ENCODE measurements at regions not wholly inside any gene's neighbourhood (a gene's known extent, or its start where the extent isn't known, plus 50 kb on each side); places are given as distances from the start of the nearest gene placed in this dataset.

GRCh38 chr1:221309723-221310122 is 430.5 kb downstream of the HLX start:
- DNase-seq, result no peak

DNA sequence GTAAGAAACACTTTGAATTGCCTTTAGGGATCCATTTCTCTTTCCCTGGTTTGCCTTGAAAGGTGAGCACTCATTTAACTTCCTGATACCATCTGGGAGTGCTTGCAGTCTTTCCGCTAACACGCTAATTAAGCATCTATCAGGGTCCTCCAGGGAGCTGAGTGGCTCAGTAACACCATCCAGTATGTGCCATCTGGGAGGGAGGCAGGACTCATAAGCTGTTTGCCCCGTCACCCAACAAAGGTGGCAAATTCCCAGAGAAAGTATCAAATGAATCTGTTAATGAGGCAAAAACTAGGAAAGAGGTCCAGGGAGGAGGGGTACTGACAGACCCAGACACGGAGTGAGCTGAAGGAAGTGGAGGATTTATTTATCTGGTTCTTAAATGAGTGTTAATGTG is 430.9 kb downstream of the HLX start:
- DNase-seq, result no peak

GRCh38 chr1:221315330-221315729 is 426.6 kb downstream of the DUSP10 start:
- DNase-seq, result no peak

DNA sequence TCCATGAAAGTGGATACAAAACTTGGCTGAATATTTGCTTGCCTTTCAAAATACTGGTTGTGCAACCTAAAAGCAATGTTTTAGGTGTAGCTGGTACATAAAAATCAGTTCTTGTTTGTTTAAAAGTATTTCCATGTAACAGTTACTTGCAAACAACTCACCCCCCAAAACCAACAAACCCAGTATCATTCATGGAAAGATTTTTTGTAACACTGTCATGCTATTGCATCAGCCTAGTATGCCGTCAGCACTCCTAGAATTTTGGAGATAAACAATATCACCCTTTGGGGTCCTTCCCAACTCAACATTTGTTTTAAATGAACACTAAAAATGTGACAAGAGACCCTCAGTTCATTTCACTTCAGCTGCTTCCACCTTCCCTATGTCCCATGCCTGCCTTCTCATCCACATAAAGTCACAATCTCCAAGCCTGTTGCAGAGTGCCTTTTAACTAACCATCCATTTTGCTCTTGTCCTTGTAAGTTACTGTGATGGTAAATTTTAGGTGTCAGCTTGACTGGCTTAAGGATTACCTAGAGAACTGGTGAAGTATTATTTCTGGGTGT is 425.3 kb downstream of the DUSP10 start:
- no peak for DNase-seq

DNA sequence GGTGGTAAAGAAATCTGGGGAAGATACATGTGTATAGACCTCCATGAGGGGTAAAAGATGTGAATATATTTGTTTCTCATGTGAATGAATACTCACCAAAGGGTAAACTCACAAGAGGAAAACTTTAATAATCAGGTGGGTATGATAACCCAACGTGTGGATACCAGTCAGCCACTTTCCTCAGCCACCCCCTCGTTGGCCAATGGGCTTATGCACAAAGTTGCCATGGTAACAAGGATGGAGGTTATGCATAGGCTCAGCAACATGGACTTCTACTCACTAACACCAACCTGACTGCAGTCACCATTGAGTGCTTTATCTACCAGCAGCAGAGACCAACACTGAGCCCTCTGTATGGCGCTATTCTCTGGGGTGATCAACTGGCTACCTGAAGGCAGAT is 424.4 kb downstream of the DUSP10 start:
- no peak for DNase-seq

GRCh38 chr1:221327954-221328353 is 413.9 kb downstream of the DUSP10 start:
- DNase-seq, result no peak

DNA sequence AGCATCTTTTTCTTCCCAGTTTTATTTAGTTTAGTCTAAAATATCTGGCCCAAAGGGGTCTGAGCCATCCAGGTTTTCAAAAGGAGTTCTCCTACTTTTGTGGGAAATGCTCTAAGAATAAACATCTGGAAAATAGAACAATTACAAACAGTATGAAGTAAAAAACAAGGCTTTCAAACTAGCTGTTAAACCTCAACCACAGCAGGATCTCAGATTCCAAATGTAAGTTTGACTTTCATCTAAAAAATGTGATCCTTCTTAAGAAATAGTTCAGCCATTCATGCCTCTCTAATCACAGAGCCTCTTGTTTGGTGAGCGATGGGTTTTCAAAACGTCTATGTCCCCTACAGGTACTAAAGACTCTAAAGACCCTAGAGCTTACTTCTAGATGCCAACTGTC is 413.5 kb downstream of the DUSP10 start:
- no peak for DNase-seq

DNA sequence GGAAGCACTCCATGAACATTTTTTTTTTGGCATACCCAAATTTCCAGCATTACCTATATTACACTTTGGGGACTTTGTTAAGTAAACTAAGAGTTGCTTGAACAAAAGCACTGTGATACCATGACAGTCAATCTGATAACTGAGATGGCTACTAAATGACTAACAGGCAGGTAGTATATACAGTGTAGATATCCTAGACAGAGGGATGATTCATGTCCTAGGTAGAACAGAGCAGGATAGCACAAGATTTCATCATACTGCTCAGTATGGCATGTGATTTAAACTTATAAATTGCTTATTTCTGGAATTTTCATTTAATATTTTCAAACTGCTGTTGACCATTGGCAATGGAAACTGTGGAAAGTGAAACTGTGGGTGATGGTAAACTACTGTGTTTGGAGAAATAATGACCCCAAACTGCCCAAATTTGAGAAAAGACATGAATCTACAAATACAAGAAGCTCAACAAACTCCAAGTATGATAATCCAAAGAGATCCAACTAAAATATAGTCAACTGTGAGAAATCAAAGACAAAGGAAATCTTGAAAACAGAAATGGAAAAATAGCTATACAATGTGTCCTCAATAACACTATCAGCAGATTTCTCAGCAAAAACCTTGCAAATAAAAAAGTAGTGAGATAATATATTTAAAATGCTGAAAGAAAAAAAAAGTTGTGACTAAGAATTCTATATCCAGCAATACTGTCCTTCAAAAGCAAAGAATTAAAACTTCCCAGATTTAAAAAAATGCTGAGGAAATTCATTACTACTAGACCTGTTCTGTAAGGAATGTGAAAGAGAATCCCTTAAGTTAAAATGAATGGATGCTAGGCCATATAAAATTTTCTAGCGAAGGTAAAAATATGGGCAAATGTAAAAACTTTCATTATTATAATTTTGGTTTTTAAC is 410.4 kb downstream of the DUSP10 start:
- DNase-seq, result no peak

- no peak for DNase-seq
These were observed 407.8 kb downstream of the DUSP10 start for GRCh38 chr1:221334062-221334461.

DNA sequence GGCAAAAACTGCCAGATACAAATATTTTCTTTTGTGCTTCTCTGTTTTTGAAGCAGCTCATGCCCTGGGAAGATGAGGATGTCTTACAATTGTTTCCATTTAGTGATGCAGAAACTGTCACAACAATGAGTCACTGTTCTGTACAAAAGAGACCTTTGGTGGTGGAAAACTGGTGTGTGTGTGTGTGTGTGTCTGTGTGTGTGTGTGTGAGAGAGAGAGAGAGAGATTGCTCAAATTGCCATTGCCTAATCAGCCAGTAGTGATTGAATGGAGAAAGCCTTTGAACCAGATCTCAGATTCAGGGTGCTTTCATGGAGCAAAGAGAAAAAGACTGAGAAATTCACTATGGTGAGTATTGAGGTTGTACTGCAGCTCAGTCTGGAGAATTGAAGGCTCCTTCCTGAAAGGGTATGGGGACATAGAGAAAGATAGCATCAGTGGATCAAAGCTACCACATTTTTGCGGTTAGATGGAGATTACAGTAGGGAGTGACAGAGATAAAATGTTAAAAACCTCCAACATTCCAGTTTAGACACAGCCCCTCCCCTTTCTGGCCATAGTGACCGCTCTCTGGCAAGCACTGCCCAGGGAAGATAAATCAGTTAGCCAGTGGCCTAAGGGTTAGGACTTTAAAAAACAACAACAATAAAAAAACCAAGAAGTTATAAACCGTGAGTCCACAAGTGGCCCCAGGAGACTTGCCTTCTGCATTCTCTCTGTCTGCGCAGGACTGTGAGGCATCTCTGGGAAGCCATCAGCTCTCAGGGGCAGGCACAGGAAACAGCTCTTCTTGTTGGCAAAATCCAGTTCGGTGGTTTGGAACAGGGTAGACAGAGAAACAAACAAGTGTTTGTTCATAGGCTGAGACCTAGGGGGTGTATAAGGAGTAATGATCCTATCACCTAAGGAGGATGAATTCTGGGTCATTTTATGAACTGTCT is 406.5 kb downstream of the DUSP10 start:
- DNase-seq, result no peak

GRCh38 chr1:221336126-221336525 is 405.8 kb downstream of the DUSP10 start:
- DNase-seq, result no peak

- DNase-seq, result no peak
These were observed 404.8 kb downstream of the DUSP10 start for GRCh38 chr1:221337106-221337505.

DNA sequence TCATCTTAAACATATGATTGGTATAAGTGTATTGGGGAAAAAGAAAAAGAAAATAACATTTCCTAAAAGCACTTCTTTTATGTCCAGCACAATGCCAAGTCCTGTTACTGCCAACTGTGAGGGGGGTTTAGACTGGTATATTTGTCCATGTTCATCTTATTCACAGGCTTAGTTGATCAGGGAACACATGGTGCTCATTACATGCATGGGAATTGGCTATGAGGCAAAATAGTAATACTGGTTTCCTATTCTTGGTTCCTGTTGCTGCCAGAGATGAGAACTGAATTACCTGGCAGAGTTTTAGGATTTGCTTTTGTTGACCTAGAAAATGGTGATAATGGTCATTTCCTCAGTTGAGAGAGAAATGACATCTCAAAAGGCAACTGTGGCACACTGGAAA is 398.8 kb downstream of the DUSP10 start:
- DNase-seq, result no peak

DNA sequence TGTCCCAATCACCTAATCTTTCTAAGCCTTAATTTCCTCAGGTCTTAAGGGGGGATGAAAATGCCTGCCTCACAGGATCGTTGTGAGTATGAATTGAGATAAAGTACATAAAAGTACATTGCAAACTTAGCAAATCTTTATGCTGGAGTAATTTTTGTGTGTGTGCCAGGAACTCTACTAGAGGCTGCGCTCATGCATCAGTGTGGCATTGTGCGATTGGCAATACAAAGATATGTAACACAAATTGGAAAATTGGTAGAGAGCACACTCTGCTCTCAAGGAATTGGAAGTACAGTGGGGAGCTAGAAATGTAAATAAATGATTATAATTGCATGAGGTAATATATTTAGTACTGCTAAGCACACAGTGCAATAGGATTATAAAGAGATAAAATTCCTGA is 398.3 kb downstream of the DUSP10 start:
- DNase-seq, result no peak

DNA sequence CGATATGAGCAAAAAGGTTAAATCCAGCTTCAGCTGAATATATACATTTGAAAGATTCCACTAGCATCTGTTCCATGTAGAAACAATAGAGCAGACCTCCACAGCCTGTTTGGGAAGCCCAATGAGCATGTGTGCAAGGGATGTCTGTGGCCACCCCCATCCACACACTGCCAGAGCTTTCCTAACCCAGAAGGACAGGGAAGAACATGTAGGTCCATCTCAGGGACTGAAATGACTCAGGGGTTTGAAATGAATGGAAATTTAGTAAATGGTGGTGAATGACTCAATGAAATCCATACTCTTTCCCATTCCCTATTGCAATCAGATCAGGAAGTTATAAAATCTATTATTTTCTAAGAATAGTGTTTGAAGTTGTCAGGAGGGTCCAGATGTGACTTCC is 397.2 kb downstream of the DUSP10 start:
- no peak for DNase-seq

- no peak for DNase-seq
These were observed 394.2 kb downstream of the DUSP10 start for GRCh38 chr1:221347706-221348105.

DNA sequence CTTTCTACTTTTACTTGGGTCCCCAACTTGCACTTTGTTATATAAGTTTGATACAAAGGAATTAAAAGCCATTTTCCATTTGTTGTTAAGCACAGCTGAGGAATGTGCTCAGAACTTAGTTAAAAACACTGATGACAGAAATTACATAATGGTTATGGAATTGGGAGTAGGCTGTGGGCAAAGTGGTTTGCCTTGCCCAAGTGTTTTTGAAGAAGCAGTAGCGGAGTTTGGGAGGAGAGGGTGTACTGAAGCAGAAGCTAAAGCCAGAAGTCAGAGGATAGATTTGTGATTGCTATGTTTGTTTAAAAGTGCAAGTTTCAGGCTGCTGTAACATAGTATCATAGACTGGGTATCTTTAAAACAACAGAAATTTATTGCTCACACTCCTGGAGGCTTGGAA is 391.8 kb downstream of the DUSP10 start:
- no peak for DNase-seq

- no peak for DNase-seq
These were observed 385.2 kb downstream of the DUSP10 start for GRCh38 chr1:221356693-221357092.

- DNase-seq, result no peak
These were observed 378.9 kb downstream of the DUSP10 start for GRCh38 chr1:221363039-221363438.

- no peak for DNase-seq
These were observed 375.3 kb downstream of the DUSP10 start for GRCh38 chr1:221366495-221367110.

DNA sequence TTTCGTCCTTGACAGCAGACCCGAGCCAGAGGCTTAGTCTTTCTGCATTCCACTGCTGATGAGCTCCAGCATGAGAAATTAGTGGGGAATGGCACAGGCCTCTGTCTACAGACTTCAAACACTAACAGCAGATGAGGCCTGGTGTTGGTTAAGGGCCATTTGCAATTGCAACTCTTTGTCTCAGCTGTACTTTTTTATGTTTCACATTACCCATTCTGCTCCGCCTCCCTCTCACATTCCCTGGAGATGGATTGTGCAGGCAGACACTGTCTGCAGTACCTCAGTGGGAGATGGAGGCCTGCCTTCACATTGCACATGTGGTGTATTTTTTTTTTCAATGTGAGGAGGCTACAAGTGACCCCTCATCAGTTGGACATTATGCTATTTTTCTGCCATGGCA is 370.2 kb downstream of the DUSP10 start:
- no peak for DNase-seq

- no peak for DNase-seq
These were observed 368.1 kb downstream of the DUSP10 start for GRCh38 chr1:221373795-221374194.

- no peak for DNase-seq
These were observed 365.6 kb downstream of the DUSP10 start for GRCh38 chr1:221376286-221376685.
